HG02973 (cell line): ENCODE measurements at regions not wholly inside any gene's neighbourhood (a gene's known extent, or its start where the extent isn't known, plus 50 kb on each side); places are given as distances from the start of the nearest gene placed in this dataset.

Experiments used
- ATAC-seq: cut with Tn5 transposase; IDR thresholded peaks from one replicate; pipeline ENCODE4 v1.9.1; 2021; ENCODE audit warnings: moderate library complexity; ENCODE audit not compliant: unreplicated experiment

DNA sequence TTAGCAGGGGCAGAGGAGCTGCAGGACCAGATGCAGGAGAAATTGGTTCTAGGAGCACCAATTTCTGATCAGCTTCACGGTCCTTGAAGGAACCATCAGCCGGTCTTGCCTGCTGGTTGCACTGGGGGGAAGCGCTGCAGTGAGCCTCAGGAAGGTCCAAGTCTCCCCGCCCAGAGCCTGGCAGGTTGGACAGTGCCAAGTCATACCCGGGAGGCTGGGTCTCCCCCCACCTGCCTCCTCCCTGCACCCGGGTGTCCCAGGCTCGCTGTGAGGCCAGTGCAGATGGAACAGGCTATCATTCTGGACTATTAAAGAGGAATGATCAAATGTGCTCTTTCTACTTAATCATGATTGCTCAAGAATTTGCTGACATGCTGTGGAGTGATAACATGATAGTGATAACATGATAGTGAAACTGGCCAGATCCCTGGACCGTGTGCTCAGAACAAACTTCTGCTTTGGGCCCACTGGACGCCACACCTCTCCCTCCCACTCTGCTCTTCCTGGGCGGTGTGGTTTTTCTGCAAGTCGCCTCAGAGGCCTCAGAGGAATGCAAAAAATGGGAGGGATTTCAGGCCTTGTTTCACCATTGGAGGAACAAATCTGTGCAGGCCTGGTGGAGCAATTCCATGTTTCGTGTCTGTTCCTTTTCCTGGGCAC lies 236.0 kb downstream of the IRF8 start:
- no peak for ATAC-seq

DNA sequence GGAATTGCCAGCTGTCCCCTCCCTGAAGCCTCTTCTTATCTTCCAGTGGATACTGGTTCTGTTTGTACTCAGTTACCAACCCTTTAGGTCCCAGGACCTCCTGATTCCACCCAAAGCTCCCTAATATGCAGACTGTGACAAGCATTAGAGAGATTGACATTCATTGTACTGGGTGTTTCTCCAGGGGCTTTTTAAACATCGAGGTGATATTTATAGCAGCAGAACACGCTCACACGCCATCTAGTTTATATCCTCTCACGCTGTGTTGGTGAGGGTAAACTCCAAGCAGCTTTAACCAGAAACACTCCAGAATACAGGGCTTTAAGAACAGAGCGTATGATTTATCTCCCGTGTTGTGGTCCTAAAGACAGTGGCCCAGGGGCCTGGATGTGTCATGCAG lies 238.4 kb downstream of the IRF8 start:
- no peak for ATAC-seq

DNA sequence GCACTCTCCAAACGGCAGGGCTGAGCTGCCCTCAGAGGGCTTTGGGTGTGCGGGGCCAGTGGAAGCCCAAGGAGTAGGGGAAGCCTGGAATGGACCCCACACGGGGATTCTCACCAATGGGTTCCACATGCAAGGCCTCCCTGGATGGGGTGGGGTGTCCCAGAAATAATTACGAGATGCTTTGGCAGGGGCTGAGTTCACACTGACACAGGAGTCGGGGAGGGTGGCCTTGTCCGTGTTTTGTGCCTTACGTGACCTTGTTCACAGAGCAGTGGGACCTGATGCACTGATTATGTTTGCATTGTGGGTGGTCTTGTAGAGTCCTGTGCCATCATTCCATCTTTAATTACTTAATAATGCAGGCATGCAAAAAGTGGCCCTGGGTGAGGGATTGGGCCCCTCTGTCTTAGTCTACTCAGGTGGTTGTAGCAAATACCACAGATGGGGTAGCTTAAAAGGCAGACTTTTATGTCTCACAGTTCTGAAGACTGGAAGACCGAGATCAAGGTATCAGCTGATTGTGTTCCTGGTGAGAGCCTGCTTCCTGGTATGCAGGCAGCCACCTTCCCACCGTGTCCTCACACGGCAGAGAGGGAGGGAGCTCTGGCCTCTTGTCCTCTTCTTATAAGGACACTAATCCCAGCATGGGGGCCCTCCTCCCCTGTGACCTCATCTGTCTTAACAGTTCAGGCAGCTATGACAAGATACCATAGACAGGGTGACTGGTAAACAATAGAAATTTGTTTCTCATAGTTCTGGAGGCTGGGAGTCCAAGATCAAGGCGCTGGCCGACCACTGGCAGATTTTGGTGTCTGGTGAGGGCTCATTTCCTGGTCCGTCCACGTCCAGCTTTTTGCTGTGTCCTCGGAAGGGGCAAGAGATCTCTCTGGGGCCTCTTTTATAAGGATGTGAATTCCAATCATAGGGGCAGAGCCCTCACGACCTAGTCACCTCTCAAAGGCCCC lies 239.4 kb downstream of the IRF8 start:
- no peak for ATAC-seq

DNA sequence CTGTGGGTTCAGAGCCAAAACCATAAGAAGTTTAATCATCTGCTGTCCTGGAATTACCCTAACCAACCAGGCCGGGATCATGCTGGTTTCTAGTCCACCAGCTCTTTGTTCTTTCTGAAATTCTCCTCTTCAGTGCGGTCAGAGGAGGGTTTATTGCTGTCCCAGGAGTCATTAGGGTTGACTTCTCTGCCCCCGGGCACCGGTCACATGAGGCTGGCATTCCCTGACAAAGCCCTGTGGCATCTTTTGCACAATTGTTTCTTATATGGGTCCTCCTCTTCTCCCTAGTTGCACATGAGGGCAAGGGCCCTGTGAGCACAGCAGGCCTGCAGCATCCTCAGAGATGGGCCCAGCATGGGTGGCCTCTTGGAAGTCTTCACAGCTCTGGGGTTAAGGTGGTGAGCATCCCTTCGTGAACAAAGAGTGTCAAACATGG lies 243.9 kb downstream of the IRF8 start:
- ATAC-seq, result no peak

DNA sequence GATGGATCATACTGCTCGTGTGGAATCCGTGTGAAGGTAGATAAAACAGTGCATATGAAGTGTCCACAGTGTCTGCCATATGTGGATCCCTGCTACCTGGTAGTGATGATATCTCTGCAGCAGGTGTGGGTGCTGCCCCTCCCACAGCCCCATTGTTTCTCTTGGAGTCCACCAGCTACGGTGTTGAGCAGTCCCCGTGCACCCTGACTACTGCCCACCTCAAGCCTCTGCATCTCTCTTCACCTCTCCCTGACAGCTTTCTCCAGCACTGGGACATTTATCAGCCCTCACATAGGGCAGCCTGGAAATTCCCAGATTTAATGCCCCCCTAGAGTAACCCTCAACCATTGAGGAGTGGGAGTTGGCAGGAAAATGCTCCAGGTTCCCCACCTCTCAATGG lies 244.7 kb downstream of the IRF8 start:
- no peak for ATAC-seq

DNA sequence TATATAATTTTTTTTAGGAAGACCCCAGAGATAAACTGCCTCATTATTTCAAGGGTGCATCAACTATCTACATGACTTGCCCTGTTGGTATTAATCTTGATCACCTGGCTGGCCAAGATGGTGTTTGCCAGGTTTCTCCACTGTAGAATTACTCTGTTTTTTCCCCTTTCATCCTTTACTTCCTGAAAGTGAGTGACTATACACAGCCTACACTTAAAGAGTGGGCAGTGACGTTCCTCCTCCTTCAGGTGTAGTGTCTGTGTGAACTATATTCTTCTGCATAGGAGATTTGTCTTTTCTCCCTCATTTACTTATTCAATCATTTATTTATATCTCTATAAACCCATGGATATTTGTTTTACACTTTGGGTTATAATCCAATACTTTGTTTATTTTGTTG lies 246.7 kb downstream of the IRF8 start:
- ATAC-seq, result no peak

DNA sequence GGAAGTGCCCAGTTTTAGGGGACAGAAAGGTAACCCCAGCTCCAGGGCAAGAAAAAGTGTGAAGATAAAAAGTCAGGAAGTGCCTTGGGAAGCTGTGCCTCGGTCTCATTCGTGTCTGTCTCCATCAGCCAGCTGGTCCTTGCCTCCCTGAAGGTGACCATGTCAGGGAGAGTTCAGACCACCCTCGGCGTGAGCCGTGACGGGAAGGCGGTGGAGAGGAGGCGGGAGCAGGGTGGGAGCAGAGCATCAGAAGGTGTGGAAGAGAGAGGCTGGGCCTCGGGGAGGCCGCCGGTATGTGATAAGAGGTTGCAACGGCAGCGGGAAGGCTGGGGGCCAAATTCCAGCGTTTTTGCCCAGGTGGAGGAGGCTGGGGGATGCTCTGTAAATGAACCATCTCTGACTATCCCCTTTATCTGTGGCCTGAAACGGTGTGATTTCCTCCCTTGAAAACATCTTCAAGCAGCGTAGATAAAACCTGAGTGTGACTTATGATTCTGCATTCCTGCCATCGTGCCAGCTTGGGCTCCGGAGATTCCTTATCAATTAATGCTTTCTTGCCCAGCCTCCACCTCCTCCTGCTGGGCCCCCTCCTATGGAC lies 251.8 kb downstream of the IRF8 start:
- ATAC-seq, result no peak

DNA sequence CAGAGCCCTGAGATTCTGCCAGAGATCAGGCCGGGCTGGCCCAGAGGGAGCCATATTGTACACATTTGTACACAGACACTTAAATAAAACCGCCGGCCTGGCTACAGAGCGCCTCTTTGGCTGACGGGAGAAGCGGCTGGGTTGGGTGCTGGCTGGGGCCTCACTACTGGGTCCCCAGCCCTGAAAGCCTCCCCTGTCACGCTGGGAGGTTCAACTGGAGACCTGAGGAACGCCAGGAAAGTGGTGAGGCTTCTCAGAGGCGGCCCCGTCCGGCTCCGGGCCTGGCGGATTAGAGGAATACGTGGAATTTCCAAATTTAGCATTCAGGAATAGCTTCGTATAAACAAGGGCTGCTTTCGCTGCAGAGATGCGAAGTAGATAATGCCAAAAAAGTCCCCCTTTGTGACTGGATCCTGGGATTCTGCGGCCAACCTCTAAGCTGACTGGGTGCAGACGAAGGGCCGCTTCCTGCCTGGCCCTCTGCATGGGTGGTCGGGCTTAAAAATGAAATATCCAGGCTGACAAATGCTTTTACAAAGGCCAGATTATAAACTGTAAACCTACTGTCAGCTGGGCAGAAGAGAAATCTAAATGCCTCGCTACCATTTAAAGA lies 252.4 kb downstream of the IRF8 start:
- no peak for ATAC-seq

DNA sequence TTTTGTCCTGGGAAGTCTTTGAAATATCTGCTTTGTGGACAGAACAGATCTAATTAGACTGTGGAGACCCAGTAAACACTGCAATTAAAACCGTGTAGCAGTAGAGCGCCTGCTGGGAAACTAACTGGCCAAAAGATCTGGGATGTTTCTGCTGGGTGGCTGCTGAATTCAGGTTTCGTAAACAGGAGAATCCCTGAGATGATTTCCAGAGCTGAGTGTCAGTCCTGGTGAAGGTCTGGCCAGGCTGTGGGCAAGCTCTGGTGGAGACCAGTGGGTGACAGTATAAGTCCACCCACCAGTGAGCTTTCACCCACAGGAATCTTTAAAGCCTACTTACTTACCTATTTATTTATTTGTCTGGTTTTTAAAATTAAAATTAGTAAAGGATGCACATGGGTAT lies 257.2 kb downstream of the IRF8 start:
- no peak for ATAC-seq

DNA sequence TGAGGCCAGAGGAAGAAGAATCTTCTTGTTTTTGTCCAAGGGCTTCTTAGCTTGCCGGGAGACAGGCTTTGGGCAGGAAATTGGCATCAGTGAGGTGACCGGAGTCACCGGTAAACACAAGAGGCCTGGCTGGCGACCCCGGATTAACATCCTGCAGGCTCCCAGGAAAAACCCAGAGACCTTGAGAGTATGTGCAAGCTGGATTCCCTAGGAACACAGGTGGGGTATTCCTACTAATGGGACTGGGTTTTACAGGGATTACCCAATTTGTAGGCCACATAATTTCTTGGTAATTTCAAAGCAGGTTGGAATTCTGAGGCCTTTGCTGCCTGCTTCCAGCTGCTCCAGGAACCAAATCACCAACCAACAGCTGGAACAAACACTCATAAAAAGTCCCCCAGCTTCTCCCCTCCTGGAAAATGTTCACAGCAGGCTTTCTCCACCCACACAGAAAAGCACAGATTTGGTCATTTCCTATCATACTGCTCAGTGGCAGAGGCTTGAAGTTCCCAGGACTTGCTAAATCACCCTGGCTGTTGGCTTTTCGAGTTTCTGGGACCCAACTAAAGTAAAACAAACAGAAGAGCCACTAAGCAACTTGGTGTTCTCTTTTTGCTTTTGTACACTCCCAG lies 258.8 kb downstream of the IRF8 start:
- no peak for ATAC-seq

DNA sequence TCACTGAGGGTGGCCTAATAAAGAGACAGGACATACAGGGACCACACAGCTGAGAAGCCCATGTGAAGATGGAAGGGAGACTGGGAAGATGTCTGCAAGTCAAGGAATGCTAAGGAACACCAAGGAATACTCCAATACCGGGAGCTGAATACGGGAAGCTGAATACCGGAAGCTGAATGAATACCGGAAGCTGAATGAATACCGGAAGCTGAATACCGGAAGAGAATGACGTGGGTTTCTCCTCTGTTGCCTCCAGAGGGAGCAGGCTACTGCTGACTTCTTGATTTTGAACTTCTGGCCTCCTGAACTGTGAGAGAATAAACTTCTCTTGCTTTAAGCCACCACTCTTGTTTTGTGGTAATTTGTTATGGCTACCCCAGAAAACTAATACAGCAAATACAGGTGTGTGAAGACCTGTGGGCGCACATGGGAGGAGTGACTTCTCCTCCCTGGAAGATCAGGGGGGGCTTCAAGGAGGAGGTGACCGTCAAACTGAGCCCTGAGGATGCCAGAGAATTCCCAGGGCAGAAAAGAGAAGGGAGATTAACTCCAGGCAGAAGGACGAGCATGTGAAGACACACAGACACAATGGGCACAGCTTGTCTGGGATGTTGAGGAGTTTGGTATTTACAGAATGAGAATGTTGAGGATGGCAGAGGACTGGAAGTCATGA lies 259.9 kb downstream of the IRF8 start:
- no peak for ATAC-seq

DNA sequence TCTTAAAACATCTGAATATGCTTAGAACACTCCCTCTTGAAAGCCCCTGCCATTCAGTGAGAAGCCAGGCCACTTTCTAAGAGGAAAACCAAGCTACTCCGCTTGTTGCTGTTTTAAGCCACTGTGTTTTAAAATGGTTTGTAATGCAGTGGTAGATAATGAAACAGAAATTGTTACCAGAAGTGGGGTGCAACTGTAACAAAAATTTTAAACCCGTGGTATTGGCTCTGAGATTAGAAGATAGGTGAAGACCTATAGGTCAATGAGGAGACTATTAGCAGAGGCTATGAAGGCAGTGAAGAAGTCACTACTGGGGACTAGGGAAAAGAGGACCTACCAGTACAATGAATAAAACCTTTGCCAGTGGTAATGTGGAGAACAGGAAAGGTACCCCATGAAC lies 266.5 kb downstream of the IRF8 start:
- ATAC-seq, result no peak

DNA sequence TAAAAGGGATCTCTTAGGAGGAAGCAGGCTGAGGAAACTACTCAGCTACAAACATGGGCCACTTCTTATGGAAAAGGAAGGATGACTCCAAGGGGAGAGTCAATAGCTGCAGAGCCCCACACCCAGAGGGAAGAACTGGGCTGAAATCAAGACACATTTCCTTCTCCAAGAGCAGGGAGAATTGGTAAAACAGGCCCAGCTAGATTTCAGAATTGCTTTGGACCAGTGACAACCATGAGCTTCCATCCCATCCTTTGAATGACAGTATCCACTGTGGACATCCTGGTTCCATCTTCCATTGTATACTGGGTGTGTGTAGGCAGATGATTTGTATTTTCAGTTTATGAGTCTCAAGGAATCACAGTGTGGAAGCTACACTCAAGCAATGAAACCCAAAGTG lies 267.5 kb downstream of the IRF8 start:
- no peak for ATAC-seq

DNA sequence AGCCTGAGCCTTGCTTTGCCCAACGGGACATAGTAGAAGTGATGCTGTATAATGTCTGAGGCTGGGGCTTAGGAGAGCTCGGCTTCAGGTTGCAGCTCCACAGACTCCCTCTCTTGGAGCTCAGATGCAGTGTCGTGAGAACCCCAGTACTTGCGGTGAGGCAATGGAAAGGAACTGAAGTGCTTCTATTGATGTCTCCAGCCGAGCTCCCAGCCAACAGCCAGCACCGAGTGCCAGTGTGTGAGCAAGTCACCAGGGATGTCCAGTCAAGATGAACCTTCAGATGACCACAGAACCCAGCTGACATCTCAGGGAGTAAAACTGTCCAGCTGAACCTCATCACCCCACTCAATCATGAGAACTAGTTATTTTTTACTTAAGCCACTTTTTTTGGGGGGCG lies 268.1 kb downstream of the IRF8 start:
- no peak for ATAC-seq

DNA sequence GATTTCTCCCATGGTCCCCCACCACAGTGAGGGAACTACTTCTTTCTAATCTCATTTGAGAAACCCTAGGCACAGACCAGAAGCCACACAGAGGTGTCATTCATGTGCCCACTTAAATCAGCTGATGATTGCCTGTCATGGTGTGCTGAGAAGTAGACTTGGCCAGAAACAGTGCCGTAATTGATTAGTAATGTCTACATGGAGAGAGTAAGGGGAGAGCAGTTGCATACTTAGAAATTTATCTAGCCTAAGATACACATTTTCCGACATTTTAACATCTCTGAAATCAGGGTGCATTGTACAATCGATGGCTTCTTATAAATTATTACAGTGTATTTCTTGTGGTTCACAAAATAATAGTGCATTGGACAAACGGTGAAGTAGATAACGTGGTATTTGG lies 271.8 kb downstream of the IRF8 start:
- ATAC-seq, result no peak

DNA sequence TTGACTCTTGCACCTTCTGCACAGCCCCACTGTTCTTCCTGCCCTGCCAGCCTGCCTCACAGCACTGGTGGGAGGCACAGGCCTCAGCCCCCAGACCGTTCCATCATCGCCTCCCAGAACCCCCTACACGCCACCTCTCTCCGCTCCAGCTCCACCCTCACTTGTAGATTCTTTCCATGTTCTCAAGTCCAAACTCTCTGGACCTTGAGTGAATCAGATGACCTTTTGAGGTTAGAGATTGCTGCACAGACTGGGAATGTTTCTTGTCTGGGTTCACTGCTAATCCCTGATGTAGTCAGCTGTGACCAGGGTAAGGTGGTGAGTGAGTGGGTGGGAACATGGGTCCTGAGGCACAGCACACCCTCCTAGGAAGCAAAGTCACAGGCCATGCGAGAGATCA lies 272.4 kb downstream of the IRF8 start:
- no peak for ATAC-seq

DNA sequence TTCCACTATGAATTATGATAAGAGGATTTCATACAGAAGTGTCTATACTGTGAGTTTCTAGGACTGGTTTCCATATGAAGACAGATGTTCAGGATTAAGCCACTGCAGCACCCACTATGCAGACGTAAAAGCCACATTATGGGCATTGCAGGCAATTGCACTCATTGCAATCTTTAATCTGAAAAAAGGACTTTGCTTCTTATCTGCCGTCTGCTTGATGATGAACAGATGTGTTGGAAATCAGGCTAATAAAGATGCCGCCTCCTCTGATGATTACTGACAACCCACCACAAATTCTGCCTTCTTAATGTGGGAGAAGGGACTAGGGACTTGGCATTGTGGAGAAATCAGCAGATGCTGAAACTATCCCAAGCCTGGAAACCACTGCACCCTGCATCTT lies 276.9 kb downstream of the IRF8 start:
- no peak for ATAC-seq

DNA sequence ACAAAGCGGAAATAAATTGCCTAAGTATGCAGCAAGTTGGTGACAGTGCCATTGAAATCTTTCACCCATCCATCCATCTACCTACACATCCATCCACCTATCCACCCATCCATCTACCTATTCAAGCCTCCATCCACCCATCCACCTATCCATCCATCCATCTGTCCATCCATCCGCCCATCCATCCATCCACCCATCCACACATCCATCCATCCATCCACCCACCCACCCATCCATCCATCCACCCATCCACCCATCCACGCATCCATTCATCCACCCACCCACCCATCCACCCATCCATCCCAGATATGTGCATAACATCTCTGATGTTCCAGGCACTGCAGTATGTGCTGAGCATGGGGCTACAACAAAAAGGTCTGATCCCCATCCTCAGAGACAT lies 277.5 kb downstream of the IRF8 start:
- no peak for ATAC-seq

DNA sequence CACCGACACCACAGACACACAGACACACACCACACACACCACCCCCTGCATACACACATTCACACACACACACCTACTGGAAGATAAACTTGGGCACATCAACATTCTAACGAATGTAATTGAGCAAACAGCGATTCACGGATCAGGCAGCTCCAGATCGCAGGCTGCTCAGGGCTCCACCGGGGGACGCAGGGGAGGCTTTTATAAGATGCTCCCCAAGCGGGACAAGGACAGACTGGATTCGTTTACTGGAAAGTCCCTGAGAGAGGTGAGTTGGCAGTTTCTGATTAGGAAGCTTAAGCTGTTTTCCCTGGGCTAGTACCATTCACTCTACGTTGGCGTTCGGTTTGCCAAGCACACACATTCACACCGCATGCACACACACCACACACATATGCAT lies 281.3 kb downstream of the IRF8 start:
- no peak for ATAC-seq

DNA sequence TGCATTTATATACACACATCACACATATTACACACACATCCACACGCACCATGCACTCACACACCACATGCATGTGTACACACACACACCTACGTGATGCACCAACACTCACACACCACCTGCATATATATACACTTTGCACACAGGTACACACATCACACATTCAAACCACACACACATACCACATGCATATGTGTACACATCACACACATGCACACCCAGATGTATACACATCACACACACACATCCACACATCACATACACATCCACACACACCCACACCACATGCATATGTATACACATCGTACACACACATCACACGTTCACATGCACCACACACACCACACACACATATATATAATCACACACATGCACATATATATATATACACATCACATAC lies 281.8 kb downstream of the IRF8 start:
- no peak for ATAC-seq

DNA sequence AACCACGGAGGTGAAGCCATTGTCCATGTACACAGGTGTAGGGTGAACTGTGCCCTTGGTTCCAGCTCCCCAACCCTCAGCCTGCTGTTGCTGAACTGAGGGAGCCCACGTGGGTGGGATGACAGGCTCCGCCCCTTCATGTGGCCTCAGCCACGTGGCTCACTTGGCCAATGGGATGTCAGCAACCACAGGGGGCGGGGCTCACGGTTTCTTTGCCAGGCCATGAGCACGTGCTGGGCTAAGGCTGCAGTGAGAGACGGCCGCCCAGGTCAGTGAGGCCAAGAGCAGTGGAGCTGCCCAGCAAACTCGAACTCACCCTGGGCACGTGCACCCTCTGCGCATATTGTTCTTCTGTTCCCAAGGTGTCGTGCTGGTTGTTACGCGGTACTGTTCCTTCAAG lies 282.6 kb downstream of the IRF8 start:
- no peak for ATAC-seq
